ENCODE measurements at regions not wholly inside any gene's neighbourhood (a gene's known extent, or its start where the extent isn't known, plus 50 kb on each side); places are given as distances from the start of the nearest gene placed in this dataset.
A peak's percentile ranks its signal among the peaks of the same experiment; 100 is the strongest.
"Not testable (repeated sequence)": the region's sequence is repeated elsewhere in the genome, so short reads cannot be mapped to it uniquely, and the experiment has no call there.

DNA sequence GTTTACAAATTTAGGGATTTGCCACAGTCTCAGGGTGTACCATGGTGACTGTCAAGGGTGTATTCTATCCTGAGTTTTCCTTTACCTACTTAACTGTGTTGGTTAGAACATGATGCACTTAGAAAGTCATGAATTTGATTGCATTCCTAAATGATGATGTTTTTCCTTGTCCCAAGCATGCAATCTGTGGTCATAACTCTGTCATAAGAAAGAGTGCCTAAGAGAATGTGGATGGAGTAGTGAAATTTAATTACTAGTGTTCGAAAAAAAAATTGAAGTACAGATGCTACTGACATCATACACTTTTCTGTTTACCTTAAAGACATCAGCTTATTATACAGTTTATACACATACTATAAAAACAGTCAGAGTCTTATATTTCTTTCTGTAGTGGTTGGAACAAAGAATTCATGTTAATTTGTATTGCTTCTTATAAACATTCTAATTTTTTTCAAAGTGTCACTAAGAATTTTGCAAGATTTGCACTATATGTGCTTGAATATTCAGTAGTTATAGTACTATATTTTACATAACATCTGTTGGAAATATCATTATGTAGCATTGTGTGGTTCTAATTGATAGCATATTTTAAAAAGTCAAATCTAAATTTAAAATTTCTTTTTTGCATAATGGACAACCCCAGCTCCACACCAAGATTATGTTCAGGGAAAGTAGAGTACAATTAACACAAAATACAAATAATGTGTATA lies 231.3 kb upstream of the KCNMB2 start:
- DNase-seq = no peak

DNA sequence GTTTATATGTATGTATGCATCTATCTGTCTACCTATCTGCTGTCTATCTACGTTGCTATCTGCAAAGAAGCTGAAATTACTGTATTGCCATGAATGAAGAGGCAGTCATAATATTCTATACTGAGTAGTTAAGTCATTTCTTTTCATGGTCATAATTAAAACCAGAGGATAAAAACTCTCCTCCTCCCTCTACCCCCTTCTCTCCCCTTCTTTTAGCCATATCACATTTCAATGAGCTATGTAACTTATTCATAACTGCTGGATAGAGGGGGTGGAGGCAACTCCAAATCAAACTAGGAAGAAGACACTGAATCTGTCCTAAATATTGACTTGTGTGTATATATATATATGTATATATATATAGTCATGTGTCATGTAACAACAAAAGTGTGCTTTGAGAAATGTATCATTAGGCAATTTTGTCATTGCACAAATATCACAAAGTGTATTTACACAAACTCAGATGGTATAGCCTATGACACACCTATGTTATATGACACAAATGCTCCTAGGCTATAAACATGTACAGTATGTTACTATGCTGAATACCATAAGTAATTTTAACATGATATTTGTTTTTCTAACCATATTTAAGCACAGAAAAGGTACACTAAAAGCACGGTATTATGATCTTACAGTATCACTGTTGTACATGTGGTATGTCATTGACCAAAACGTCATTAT lies 229.7 kb upstream of the KCNMB2 start:
- DNase-seq = no peak

DNA sequence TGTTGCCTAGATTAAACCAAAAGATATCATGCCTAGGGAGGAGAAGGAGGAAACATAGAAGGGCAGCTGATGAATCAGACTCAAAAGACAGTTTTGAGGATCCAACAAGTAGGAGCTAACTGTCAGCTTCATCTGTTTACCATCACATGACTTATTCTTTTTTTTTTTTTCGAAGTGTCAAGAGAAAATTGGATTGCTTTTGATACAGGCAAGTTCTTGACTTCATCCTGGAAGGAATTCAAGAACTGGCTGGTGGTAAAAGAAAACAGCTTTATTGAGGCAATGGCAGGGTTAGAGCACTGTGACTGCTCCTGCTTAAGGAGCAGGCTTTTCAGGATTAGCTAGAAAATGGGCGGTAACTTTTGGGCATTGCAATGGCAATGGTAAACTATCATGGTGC lies 227.5 kb upstream of the KCNMB2 start:
- no peak for DNase-seq

DNA sequence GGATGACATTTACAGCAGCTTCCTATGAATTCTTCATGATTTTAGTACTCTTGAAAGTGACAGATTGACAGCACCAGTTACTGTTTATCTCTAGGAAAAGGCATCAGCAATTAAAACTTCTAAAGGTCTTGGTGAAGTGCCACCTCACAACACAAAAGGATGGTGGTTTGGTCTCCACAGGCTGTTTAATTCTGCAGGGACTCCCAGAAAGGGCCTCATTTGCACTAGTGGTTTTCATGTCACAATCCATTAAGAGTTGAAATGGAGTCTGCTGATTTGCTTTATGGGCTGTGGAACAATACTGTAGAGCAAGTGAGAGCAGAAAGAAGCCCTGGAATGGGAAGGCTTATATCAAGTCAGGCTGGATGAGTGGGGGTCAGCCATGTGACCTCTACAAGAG lies 225.3 kb upstream of the KCNMB2 start:
- DNase-seq = no peak

DNA sequence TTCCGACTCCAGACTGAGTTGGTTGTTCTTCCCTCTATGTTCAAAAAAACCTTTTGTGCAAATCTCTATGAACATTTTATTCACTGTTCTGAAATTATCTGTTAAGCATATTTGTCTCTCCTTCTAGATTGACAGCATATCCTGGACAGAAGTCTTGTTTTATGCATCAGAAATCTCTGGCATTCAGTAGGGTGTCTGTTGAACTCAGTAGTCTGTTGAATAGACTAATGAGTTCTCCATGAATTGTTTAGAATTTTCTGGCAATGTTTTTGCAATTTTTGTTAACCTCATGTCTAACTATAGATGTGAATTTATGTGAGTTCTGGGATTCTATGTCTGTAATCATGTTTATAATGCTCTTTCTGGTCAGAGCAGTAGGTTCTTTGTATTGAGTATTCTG lies 222.5 kb upstream of the KCNMB2 start:
- no peak for DNase-seq

DNA sequence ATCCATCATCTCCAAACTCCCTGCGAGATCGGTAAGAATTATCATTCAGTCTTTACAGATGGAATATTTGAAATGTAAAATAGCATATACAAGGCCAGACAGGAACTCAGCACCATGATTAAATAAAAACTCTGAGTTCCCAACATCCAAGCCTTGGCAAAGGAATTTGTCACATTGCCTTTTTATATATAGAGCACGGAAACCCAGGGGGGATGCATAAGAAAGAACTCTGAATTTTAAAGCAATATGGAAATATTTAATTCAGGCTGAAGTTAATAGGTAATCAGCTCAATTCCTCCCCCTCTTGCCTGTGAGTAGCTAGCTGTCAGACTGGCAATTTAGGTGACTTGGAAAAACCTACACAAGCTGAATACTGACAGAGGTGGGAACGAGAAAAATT lies 217.9 kb upstream of the KCNMB2 start:
- DNase-seq = no peak

DNA sequence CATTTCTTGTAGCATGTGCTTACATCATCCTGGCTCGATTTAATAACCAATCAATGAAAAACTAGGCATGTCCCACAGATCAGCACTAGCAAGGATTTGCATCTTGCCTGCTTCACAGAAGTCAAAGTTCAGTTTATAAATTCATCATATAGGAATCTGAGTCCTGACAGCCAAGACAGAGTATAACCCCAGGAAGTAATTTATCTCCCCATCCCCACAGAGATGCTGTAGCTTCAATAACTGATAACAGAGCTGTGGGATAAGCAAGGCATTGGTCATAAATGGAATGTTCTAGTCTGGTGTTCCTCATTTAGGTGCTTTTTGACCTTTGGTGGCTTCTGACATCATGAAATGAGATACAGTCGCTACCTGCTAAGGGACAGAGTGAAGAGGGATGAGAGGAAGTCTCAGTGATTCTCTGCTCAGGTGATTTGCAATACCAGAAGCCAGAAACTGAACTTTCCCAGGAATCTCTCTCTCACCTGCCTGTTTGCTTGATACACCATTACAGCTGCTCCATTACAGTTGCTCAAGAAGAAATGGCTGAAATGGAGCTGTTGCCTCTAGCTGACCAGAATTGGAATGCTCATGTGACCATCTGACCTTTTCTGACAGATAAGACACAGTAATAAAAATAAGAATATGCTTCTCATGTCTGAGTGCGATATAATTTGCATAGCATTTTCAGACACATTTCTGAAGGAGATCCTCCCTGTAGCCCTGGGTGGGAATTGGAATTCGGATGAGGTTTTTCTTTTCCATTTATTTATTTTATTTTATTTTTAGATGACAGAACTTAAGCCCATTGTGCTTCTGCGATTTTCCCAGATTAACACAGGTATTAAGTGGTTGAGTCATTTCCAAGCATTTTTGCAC lies 217.1 kb upstream of the KCNMB2 start:
- no peak for DNase-seq

DNA sequence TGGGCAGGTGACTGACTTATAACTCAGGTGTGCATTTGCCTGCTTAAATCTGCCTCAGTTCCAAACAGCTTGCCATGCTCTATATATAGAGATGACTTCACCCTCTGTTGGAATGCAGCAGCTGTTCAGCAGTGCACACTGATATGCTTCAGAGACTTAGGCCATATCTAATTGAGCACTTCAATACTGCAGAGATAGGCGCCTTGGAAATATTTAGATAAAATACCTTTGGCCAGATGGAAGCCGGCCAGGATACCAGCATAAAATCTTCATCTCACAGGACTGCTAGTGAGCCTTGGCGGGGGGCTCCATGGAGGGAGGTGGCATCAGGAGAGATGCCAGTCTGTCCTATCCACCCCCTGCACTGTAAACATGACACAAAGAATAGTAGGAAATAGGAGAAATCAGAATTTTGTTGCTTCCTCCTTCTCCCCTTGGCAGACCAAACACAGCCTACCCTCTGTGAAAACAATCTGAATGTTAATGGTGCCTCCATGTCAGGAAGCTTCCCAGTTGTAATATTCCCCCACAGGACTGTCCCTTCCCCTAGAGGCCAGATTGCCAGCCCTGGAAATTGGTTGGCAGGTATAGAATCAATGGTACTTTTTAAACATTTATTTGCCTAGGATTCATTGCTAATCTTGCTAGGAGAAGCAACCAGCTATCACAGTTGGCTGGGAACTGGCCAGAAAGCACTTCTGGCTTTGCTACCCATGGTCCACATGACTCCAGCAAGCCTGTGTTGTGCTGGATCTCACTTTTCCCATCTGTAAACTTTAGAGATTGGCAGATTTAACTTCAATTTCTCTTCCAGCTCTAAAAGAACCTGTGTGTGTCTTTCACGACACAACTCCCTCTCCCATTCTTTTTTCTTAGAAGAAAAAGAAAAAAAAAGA lies 215.5 kb upstream of the KCNMB2 start:
- DNase-seq = no peak

DNA sequence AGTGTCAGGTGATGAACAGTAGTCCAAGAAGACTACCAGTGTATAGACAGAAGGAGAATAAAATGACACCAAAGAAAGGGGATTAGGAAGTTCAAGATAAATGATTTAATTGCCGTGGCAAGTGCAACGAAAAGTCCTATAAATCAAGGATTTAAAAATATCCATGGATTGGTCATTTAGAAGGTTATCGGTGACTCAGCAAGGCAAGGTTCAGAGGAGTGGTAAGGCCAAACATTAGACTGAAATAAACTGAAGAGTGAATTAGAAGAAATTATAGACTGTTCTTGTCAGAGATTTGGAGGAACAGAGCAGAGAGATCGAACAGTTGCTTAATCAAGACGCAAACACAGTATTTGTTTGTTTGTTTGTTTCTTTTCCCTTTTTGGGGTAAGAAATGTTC lies 211.9 kb upstream of the KCNMB2 start:
- DNase-seq = no peak

DNA sequence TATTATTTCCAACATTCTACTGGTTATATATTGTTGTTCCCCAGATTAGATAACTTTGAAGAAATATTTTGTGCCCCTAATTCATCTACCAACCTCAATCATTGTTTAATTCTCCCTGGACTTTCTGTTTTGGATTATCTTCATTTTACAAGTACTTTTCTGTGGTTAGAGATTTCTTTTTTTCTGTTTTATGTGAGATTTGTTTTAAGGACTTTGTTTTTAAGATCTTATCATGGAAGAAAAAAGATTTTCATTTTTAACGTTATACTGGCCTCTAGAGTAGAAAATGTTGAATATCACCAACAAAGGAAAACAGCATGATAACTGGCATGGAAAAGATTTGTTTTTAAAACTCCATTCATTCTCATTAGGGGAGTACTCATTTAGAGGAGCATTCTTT lies 210.9 kb upstream of the KCNMB2 start:
- no peak for DNase-seq

DNA sequence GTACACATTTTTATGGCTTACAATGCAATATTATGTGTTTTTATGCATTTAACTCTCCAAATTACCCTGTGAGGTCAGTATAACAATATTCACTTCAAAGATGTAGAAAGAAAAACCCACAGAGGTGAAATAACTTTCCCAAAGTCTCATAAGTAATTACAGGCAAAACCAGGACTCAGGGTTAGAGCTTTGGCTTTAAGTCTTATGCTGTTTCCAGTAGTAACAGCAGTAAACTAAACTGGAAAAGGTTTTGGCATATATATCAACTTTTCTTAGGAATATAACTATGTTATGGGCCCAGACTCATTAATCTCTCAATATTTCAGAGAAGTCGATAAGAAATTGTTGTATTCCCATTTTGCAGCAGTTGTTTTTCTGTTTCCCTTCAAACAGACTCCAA lies 206.3 kb upstream of the KCNMB2 start:
- no peak for DNase-seq

DNA sequence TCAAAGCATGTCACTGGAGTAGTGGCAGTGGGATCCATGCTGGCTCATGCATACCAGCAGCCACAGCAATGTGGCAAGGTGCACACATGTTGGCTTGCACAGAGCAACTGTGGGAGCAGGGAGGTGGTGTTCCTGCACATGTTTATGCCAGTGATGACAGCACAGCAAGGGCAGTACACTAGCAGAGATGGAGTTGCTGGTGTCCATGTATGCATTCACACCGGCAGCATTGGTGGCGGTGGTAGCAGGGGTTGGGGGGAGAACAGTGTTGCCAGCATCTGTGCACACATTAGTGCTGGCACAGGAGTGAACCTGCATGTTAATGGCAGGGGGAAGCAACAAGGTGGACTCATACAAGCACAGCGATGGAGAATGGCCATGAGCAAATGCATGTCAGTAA lies 202.0 kb upstream of the KCNMB2 start:
- no peak for DNase-seq

DNA sequence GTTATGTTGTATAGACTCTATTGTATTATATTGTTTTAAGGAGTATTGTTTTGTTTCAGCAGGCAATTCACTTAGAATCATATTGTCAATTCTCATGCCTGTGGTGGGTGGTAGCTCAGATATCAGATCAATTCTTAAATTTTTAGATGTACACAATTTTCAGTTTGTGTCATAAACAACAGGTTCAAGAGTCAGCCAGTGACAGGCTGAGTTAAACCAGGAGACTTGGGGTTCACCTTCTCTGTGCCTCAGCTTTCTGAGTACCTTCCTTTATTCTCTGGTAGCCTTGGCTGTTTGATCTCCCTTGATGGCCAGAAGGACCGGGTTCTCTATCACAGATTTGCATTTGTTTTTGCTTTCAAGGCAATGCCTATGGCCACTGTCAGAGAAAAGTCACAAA lies 199.9 kb upstream of the KCNMB2 start:
- DNase-seq = no peak

DNA sequence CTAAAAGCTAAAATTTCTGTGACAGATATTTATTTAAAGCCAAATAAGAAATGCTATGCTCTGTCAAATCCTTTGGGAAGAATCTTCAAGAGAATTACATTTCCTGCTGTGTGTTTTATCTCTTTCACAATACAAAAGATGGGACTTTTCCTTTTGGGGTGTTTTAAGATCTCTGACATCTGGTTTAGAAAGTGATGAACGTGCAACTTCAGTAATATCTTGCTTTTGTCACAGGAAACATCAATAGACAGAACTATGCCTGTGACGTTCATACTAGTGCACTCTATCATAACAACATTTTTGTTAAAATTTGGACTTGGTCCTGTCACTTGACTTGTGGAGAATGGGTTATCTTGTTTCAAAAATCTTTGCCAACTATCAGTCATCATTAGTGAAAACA lies 195.7 kb upstream of the KCNMB2 start:
- no peak for DNase-seq

DNA sequence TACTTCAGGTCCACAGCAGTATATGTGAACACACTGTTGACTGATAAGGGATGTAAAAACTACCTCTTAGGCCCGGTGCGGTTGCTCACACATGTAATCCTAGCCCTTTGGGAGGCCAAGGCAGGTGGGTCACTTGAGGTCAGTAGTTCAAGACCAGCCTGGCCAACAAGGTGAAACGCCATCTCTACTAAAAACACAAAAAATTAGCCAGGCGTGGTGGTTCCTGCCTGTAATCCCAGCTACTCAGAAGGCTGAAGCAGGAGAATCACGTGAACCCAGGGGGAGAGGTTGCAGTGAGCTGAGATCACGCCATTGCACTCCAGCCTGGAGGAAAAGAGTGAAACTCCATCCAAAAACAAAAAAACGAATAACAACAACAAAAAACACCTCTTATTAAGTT lies 194.6 kb upstream of the KCNMB2 start:
- no peak for DNase-seq

DNA sequence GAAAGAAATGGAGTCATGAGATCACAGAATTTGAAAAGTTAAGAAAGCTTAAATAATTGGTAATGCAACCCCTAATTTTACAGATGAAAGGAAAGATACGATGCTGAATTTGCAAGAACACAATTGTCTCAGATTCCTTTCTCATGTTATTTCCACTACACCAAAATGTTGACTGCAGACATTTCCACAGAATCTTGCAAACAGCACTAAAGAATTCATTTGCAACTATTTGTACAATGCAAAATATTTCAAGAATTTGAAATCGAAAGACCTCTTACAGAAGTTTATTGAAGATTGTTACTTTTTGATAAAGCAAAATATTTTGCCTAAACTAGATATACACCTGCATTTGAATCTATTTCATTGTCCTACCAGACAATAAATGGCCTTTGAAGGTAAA lies 194.1 kb upstream of the KCNMB2 start:
- DNase-seq = no peak

DNA sequence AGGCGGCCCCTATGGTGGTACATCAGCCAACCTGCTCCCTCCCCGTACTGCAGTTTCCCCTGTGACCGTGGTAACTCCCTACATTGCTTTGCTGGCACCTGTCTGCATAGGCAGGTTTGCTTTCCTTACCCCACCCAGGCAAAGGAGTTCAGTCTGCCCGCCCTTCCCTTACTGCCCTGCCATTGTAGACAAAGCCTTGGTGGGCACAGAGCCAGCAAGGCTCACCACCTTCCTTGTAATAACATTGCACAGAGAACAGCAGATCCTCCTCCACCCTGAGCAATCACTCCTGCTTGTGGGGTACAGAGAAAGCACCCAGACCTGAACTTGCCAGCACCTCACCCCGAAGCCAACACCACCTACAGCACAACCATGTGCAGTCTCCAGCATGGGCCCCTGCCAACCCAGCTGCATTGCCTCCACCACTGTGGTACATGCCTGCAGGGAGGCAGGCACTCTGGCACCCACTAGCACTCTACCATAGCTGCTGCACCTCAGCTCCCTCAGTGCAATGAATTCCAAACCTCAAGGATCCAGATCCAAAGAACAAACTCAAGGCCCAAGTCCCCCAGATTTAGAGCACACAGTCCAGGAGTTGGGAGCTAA lies 192.7 kb upstream of the KCNMB2 start:
- no peak for DNase-seq

DNA sequence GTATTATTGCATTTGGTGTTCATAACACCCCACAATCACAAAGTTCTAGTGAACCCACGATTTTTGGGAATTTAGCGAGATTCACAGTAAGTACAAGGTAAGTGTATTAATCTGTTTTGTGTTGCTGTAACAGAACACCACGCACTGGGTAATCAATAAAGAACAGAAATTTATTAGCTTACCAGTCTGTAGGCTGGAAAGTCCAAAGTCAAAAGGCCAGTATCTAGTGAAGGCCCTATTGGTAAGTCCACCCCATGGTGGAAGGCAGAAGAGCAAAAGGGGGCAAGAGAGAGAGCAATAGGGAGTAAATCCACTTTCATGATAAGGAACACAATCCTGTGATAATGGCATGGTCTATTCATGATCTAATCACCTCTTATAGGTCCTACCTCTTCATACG lies 190.3 kb upstream of the KCNMB2 start:
- DNase-seq = no peak

DNA sequence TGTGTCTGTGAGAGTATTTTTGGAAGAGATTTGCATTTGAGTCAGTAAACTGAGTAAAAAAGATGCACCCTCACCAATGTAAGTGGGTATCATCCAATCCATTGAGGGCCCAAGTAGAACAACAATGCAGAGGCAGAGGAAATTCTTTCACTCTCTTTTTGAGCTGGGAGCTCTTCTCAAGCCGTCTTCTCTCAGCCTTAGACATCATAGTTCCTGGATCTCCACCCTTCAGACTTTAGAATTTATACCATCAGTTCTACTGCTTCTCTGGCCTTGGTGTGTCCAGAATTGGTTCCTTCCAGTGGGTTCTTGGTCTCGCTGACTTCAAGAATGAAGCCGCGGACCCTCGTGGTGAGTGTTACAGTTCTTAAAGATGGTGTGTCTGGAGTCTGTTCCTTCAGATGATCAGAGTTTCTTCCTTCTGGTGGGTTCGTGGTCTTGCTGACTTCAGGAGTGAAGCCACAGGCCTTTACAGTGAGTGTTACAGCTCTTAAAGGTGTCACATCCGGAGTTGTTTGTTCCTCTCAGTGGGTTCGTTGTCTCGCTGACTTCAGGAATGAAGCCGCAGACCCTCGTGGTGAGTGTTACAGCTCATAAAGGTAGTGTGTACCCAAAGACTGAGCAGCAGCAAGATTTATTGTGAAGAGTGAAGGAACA lies 187.5 kb upstream of the KCNMB2 start:
- DNase-seq = peak; percentile 26

DNA sequence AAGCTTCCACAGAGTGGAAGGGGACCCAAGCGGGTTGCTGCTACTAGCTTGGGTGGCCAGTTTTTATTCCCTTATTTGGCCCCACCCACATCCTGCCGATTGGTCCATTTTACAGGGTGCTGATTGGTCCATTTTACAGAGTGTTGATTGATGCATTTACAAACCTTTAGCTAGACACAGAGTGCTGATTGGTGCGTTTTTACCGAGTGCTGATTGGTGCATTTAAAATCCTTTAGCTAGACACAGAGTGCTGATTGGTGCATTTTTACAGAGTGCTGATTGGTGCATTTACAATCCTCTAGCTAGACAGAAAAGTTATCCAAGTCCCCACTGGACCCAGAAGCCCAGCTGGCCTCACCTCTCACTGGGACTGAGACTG lies 187.0 kb upstream of the KCNMB2 start:
- not testable (repeated sequence) for DNase-seq

DNA sequence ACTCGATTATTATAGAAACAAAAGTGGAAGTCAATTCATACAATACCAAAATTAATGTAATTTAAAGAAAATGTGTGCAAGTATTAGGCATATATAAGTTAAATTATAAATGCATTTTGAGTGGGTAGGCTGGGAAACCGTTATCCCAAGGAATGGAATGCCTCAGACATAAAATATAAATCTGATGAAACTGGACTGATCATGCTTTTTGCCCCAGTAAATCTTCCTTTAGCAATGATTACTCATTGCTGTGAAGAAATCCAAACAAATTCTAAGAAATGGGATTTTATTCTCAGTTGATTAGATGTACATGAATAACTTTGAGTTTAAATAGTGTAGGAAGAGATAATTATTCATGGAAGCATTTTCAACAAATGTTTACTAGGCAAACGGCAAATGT lies 185.5 kb upstream of the KCNMB2 start:
- no peak for DNase-seq

Data from CD4-positive, alpha-beta T cell treated with Interleukin-12 subunit alpha and Interleukin-12 subunit beta, for 1 hour (primary cell).